PC-3 (cell line): ENCODE measurements at regions not wholly inside any gene's neighbourhood (a gene's known extent, or its start where the extent isn't known, plus 50 kb on each side); places are given as distances from the start of the nearest gene placed in this dataset.

Experiments
- CTCF ChIP-seq: fragments of 300-600 bp; sonication (generic); conservative IDR thresholded peaks from 2 replicates; pipeline ENCODE4 v1.5.1; 2017; ENCODE audit warnings: antibody characterized with exemption, low read depth, mild to moderate bottlenecking, low read length
- EZH2 ChIP-seq: fragments of 300-600 bp; sonication (generic); IDR thresholded peaks from one replicate; pipeline ENCODE4 v1.6.1; 2017; ENCODE audit warnings: antibody characterized with exemption, mild to moderate bottlenecking, low read length; ENCODE audit not compliant: unreplicated experiment
- EZH2phosphoT487 ChIP-seq: fragments of 300-600 bp; sonication (generic); IDR thresholded peaks from 2 replicates; pipeline ENCODE4 v1.6.1; 2018; ENCODE audit warnings: mild to moderate bottlenecking, antibody characterized with exemption, low read length, borderline replicate concordance

- TF ChIP-seq CTCF (no peak), EZH2 (no peak), EZH2phosphoT487 (no peak)
These were observed 438.0 kb downstream of the OLFM4 start for GRCh38 chr13:53466576-53466975.
